OCI-LY1 (cell line): ENCODE measurements at regions not wholly inside any gene's neighbourhood (a gene's known extent, or its start where the extent isn't known, plus 50 kb on each side); places are given as distances from the start of the nearest gene placed in this dataset.

Experiments used
- H2AFZ ChIP-seq: fragments of 200-600 bp; sonication (generic), shearing (Covaris generic); 2 replicates; pipeline ENCODE4 v1.6.0; 2014; ENCODE audit warnings: antibody characterized with exemption, mild to moderate bottlenecking, low read length
- H3F3A ChIP-seq: fragments of 200-600 bp; sonication (generic), shearing (Covaris generic); 2 replicates; pipeline ENCODE4 v1.6.0; 2014; ENCODE audit warnings: mild to moderate bottlenecking, antibody characterized with exemption, low read length, moderate library complexity; ENCODE audit not compliant: insufficient read depth
- H3K27ac ChIP-seq: fragments of 200-600 bp; sonication (generic); 2 replicates; pipeline ENCODE4 v1.5.1; 2014; ENCODE audit warnings: low read length, mixed run types, mild to moderate bottlenecking, low read depth; ENCODE audit not compliant: poor library complexity, severe bottlenecking
- H3K27me3 ChIP-seq: fragments of 200-600 bp; sonication (generic); 2 replicates; pipeline ENCODE4 v1.6.0; 2014; ENCODE audit warnings: antibody characterized with exemption, mild to moderate bottlenecking, low read length, moderate library complexity; ENCODE audit not compliant: insufficient read depth
- H3K36me3 ChIP-seq: fragments of 200-600 bp; sonication (generic); 2 replicates; pipeline ENCODE4 v1.6.1; 2014; ENCODE audit warnings: mild to moderate bottlenecking, antibody characterized with exemption, low read length, moderate library complexity, mixed read lengths; ENCODE audit not compliant: insufficient read depth
- H3K4me1 ChIP-seq: fragments of 200-600 bp; sonication (generic); 2 replicates; pipeline ENCODE4 v1.5.1; 2014; ENCODE audit warnings: mild to moderate bottlenecking, low read length, moderate library complexity; ENCODE audit not compliant: insufficient read depth, severe bottlenecking
- H3K4me2 ChIP-seq: fragments of 200-600 bp; sonication (generic), shearing (Covaris generic); 2 replicates; pipeline ENCODE4 v1.6.1; 2014; ENCODE audit warnings: low read length
- H3K4me3 ChIP-seq: fragments of 200-600 bp; sonication (generic); 2 replicates; pipeline ENCODE4 v1.5.1; 2014; ENCODE audit warnings: low read length, low read depth, mild to moderate bottlenecking, mixed read lengths; ENCODE audit not compliant: poor library complexity, severe bottlenecking
- H3K79me2 ChIP-seq: fragments of 200-600 bp; shearing (Covaris generic); 2 replicates; pipeline ENCODE4 v1.6.1; 2016; ENCODE audit warnings: mixed run types, low read length, mixed read lengths; ENCODE audit not compliant: insufficient read depth
- H3K9ac ChIP-seq: fragments of 200-600 bp; sonication (generic), shearing (Covaris generic); 2 replicates; pipeline ENCODE4 v1.6.1; 2014; ENCODE audit warnings: mild to moderate bottlenecking, low read length, mixed read lengths
- H3K9me2 ChIP-seq: fragments of 200-600 bp; sonication (generic), shearing (Covaris generic); 2 replicates; pipeline ENCODE4 v1.6.1; 2014; ENCODE audit warnings: low read depth, mild to moderate bottlenecking, low read length, mixed read lengths
- H3K9me3 ChIP-seq: fragments of 200-600 bp; shearing (Covaris generic); 2 replicates; pipeline ENCODE4 v1.6.1; 2014; ENCODE audit warnings: low read length, mixed read lengths
- H4K20me1 ChIP-seq: fragments of 200-600 bp; sonication (generic), shearing (Covaris generic); 2 replicates; pipeline ENCODE4 v1.6.0; 2016; ENCODE audit warnings: mild to moderate bottlenecking, low read length; ENCODE audit not compliant: insufficient read depth
- EZH2 ChIP-seq: fragments of 200-600 bp; sonication (generic), shearing (Covaris generic); IDR thresholded peaks from 2 replicates; pipeline ENCODE4 v1.8.0; 2017; ENCODE audit warnings: borderline replicate concordance, mixed run types, mild to moderate bottlenecking, antibody characterized with exemption, low read length, moderate library complexity, mixed read lengths
- TF ChIP-seq, protein P1 (sequence below): fragments of 200-600 bp; sonication (generic), shearing (Covaris generic); IDR thresholded peaks from 2 replicates; pipeline ENCODE4 v1.5.1; 2017; ENCODE audit warnings: mild to moderate bottlenecking, antibody characterized with exemption, low read length, moderate library complexity, mixed read lengths

DNA sequence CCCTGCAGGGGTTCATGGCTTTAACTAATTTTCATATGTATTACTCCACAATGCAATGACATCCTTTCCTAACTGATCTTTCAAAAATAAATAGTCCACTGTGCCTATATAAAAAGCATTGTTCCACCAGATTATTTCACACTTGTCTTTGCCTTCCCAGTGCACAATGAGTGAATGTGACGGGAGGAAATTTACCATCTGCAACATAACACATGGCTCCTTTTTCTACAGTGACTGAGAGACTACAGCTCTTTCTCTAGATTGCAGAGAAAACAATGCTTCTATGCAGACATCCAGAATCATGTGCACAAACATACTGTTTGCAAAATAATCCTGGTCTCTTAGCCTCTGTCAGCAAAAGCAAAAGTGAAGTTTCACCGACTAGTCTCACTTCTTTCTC is 483.7 kb upstream of the PIK3R1 start:
- no peak overlapping the region for H3K27ac ChIP-seq
- no peak overlapping the region for H2AFZ ChIP-seq
- no peak overlapping the region for H3K4me3 ChIP-seq
- no peaks in the 10 kb centered on the region for H4K20me1 ChIP-seq
- no peaks in the 10 kb centered on the region for H3K9me2 ChIP-seq
- no peaks in the 10 kb centered on the region for H3K36me3 ChIP-seq
- no peak overlapping the region for H3K4me2 ChIP-seq
- H3K9ac ChIP-seq = no peak overlapping the region
- no peaks in the 10 kb centered on the region for H3K9me3 ChIP-seq
- TF ChIP-seq, protein P1, sequence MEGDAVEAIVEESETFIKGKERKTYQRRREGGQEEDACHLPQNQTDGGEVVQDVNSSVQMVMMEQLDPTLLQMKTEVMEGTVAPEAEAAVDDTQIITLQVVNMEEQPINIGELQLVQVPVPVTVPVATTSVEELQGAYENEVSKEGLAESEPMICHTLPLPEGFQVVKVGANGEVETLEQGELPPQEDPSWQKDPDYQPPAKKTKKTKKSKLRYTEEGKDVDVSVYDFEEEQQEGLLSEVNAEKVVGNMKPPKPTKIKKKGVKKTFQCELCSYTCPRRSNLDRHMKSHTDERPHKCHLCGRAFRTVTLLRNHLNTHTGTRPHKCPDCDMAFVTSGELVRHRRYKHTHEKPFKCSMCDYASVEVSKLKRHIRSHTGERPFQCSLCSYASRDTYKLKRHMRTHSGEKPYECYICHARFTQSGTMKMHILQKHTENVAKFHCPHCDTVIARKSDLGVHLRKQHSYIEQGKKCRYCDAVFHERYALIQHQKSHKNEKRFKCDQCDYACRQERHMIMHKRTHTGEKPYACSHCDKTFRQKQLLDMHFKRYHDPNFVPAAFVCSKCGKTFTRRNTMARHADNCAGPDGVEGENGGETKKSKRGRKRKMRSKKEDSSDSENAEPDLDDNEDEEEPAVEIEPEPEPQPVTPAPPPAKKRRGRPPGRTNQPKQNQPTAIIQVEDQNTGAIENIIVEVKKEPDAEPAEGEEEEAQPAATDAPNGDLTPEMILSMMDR = no peak
- TF ChIP-seq EZH2 = no peak
- no peaks in the 10 kb centered on the region for H3K27me3 ChIP-seq
- H3K79me2 ChIP-seq = no peaks in the 10 kb centered on the region
- no peaks in the 10 kb centered on the region for H3K4me1 ChIP-seq
- no peaks in the 10 kb centered on the region for H3F3A ChIP-seq

DNA sequence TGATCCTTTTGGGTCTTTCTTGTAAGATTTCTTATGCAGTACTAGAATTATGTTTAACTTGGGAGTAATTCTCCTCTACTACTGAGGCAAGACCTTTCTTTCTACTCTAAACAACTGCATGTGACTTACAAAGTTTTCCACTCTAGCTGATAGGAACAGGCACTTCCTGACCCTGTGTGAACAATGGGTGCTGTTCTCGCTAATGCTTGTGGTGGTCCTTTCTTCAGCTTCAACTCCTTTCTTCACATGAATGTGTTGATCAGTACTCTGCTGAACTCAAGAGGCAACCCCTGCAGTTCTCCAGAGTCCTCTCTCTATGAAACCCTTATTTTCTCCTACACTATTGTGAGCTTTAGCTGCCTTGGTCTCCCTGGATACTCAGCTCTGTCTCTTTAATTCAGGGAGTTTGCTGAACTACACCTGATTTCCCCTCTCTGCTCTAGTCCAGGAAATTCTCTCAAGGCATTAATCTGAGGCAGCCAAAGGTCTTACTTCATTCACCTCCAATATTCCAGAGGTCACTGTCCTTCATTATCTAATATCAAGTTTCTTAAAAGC is 484.6 kb upstream of the PIK3R1 start:
- no peaks in the 10 kb centered on the region for H3K9me2 ChIP-seq
- no peaks in the 10 kb centered on the region for H3F3A ChIP-seq
- no peak overlapping the region for H2AFZ ChIP-seq
- no peak for TF ChIP-seq EZH2
- TF ChIP-seq, protein P1 = no peak
- H3K4me2 ChIP-seq = no peak overlapping the region
- no peaks in the 10 kb centered on the region for H3K79me2 ChIP-seq
- H3K4me3 ChIP-seq = no peak overlapping the region
- no peaks in the 10 kb centered on the region for H3K4me1 ChIP-seq
- no peaks in the 10 kb centered on the region for H3K36me3 ChIP-seq
- H3K9me3 ChIP-seq = no peaks in the 10 kb centered on the region
- no peak overlapping the region for H3K9ac ChIP-seq
- no peaks in the 10 kb centered on the region for H4K20me1 ChIP-seq
- H3K27ac ChIP-seq = no peak overlapping the region
- no peaks in the 10 kb centered on the region for H3K27me3 ChIP-seq

DNA sequence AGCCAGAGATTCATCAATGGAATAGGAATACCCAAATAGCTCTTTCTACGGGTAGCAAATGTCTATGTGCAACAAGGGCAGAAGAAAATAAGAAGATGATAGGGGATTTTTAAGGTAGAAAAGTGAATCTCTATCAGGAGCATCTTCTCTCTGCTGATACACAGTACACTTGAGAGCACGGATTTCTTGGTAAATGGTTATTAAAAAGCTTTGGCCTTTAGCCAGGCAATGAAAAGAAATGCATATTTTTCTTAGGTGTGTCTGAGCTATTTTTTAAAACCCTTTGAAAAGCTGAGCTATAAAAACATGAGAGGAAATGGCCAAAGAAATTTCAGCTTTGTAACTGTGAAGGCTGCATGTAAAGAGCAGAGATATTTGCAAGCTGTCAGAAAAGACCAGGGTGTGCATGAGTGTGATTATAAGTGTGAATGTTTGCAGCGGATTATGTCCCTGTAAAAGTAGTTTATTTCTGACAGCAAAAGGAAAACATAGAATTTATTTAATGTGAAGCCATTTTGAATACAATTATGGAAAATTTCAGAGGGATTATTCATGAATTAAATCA is 487.1 kb upstream of the PIK3R1 start:
- H3K27me3 ChIP-seq = no peaks in the 10 kb centered on the region
- H3K9ac ChIP-seq = no peak overlapping the region
- H4K20me1 ChIP-seq = no peaks in the 10 kb centered on the region
- no peaks in the 10 kb centered on the region for H3K79me2 ChIP-seq
- H3F3A ChIP-seq = no peaks in the 10 kb centered on the region
- H3K4me1 ChIP-seq = no peaks in the 10 kb centered on the region
- H3K27ac ChIP-seq = no peak overlapping the region
- no peak overlapping the region for H3K4me2 ChIP-seq
- no peak overlapping the region for H2AFZ ChIP-seq
- TF ChIP-seq, protein P1 = no peak
- no peak for TF ChIP-seq EZH2
- no peak overlapping the region for H3K4me3 ChIP-seq
- no peaks in the 10 kb centered on the region for H3K9me3 ChIP-seq
- H3K9me2 ChIP-seq = no peaks in the 10 kb centered on the region
- H3K36me3 ChIP-seq = no peaks in the 10 kb centered on the region
